K562 (cell line): ENCODE measurements at regions not wholly inside any gene's neighbourhood (a gene's known extent, or its start where the extent isn't known, plus 50 kb on each side); places are given as distances from the start of the nearest gene placed in this dataset.

Experiments
- AFF1 ChIP-seq, 2 experiments: fragments of 450-650 bp; IDR thresholded peaks; 2 replicates each; pipeline ENCODE4 v1.6.1; 2018; ENCODE audit warnings: mild to moderate bottlenecking in 2 of 2, low read depth in 1 of 2; ENCODE audit not compliant: partially characterized antibody in 2 of 2
- TF ChIP-seq, protein P1 (sequence below), 2 experiments: fragments of 450-650 bp in 1 of 2; sonication (generic) in 1 of 2; formaldehyde crosslinking in 1 of 2; IDR thresholded peaks; 2 replicates each; pipeline versions ENCODE4 v1.7.1 to v1.9.0; 2016 to 2022; ENCODE audit warnings: inconsistent platforms in 1 of 2, mild to moderate bottlenecking in 1 of 2, missing genetic modification reagents in 1 of 2

- TF ChIP-seq, protein P1, sequence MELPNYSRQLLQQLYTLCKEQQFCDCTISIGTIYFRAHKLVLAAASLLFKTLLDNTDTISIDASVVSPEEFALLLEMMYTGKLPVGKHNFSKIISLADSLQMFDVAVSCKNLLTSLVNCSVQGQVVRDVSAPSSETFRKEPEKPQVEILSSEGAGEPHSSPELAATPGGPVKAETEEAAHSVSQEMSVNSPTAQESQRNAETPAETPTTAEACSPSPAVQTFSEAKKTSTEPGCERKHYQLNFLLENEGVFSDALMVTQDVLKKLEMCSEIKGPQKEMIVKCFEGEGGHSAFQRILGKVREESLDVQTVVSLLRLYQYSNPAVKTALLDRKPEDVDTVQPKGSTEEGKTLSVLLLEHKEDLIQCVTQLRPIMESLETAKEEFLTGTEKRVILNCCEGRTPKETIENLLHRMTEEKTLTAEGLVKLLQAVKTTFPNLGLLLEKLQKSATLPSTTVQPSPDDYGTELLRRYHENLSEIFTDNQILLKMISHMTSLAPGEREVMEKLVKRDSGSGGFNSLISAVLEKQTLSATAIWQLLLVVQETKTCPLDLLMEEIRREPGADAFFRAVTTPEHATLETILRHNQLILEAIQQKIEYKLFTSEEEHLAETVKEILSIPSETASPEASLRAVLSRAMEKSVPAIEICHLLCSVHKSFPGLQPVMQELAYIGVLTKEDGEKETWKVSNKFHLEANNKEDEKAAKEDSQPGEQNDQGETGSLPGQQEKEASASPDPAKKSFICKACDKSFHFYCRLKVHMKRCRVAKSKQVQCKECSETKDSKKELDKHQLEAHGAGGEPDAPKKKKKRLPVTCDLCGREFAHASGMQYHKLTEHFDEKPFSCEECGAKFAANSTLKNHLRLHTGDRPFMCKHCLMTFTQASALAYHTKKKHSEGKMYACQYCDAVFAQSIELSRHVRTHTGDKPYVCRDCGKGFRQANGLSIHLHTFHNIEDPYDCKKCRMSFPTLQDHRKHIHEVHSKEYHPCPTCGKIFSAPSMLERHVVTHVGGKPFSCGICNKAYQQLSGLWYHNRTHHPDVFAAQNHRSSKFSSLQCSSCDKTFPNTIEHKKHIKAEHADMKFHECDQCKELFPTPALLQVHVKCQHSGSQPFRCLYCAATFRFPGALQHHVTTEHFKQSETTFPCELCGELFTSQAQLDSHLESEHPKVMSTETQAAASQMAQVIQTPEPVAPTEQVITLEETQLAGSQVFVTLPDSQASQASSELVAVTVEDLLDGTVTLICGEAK (IDR thresholded peaks at IDR 0.05): no peak
- TF ChIP-seq, protein P1 (CRISPR knock-in tag; IDR thresholded peaks at IDR 0.05): no peak
- no peak for TF ChIP-seq AFF1 (IDR thresholded peaks at IDR 0.05; ENCODE audit: low read depth in 1 of 2, partially characterized antibody in 2 of 2)
Measured at GRCh38 chrX:115966920-115967319, 203.6 kb upstream of the AGTR2 start (continued).
